GM12873 (cell line): ENCODE measurements at regions not wholly inside any gene's neighbourhood (a gene's known extent, or its start where the extent isn't known, plus 50 kb on each side); places are given as distances from the start of the nearest gene placed in this dataset.

ENCODE experiments used
- TF ChIP-seq, protein P1 (sequence below): IDR thresholded peaks from 2 replicates; pipeline ENCODE4 v1.5.1; 2012; ENCODE audit warnings: low read depth, mild to moderate bottlenecking, moderate library complexity, low read length, control low read depth; ENCODE audit not compliant: insufficient read depth; ENCODE audit errors: missing control alignments

DNA sequence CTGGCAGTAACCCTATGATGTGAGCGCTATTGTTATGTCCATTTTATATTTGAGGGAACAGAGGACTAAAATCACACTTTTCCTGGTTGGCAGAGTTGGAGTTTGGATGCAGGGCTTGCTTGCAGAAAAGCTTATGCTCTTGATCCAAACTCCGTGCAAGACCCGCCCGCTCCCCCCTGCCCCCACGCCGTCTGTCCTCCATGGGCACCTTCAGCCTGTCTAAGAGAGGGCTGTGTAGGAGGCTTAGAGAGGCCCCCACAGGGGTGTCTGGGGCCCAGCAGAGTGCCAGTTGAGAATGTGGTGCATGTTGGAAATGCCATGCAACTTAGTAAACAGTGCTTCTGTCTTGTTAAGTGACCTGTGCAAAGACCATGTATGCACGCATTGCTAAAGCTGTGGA, 170.5 kb upstream of the NPY start:
- TF ChIP-seq, protein P1, sequence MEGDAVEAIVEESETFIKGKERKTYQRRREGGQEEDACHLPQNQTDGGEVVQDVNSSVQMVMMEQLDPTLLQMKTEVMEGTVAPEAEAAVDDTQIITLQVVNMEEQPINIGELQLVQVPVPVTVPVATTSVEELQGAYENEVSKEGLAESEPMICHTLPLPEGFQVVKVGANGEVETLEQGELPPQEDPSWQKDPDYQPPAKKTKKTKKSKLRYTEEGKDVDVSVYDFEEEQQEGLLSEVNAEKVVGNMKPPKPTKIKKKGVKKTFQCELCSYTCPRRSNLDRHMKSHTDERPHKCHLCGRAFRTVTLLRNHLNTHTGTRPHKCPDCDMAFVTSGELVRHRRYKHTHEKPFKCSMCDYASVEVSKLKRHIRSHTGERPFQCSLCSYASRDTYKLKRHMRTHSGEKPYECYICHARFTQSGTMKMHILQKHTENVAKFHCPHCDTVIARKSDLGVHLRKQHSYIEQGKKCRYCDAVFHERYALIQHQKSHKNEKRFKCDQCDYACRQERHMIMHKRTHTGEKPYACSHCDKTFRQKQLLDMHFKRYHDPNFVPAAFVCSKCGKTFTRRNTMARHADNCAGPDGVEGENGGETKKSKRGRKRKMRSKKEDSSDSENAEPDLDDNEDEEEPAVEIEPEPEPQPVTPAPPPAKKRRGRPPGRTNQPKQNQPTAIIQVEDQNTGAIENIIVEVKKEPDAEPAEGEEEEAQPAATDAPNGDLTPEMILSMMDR: no peak

DNA sequence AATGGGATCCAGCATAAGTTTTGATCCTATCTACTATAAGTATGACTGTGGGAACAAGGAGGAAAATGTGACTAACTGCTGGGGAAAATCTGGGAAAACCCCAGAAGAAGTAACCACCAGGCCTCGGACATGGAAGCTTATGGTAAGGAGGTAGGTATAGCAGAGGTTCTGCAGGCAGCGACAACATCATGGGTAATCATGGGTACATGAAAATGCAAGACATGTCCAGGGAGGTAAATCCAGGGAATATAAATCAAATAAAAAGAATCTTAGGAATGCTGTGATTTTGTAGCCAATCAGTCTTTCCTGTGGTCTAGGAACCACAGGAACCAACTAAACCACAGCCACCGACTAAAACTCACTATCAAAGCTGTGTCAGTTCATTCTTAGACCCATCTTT, 168.3 kb upstream of the NPY start:
- TF ChIP-seq, protein P1: no peak

DNA sequence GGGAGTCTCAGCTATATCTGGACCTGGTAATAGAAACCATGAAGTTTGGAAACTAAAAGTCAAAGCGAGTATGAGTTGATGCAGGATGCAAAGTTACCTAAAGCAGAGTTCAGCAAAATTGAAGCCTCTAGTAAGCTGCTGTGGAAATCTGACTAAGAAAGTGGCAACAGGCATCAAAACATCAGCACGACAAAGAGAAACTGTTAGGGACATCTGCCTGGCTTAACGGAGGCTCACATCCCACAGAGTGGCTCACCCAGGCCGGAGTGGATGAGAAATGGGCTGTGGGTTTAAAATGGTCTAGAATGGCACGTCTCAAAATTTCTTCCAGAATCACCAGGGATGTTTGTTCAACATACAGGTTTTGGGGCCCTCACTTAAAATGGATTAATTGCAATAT, 164.1 kb upstream of the NPY start:
- TF ChIP-seq, protein P1: no peak

DNA sequence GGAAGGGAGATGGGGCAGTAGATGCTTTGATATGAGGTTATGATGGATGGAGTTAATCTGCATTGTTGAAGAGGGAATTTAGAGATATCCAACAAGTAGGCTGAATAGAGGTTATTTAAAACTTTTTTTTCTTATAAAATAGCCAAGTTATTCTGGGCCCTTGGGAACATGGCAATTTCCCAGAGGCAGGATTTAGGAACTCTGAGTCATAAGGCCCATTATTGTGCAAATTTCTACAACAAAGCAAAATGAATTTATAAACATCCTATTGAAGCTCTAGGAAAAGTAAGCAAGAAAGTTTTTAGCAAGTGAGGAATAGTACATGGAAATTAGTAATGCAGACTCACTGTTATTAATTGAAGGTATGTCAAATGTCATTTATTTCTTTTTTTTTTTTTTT, 160.9 kb upstream of the NPY start:
- TF ChIP-seq, protein P1: no peak

DNA sequence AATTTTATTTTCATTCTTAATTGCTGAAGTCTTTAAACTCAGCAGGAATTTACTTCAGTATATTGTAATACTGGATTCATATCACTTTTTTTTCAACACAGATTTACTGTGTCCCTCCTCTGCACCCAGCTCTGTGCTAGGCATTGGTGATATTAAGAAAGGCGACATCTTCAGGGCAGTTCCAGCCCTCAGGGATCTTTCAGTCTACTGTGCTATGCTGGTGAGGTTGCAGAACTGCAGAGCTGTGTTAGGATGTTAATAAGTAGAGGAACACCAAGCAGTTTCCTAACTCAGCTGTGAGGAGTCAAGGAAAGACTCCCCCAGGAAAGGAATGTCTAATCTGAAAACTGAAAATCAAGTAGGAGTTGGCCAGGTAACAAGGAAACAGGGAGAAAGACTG, 158.2 kb upstream of the NPY start:
- TF ChIP-seq, protein P1: no peak

DNA sequence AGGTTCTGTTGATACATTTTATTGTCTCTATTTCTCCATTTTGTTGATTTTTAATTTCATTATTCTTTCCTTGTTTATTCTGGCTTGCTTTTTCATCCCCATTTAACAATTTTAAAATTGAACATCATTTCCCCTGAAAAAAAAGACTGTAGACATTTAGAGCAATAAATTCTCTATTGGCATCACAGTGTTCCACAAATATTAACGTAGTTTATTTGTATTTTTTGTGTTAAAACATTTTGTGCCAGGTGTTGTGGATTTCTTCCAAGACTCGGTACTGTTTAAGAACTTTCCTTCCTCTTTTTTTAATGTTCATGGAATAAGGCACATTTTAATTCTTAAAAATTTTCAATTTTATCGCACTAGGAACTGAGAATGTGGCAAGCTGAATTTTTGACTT, 156.1 kb upstream of the NPY start:
- TF ChIP-seq, protein P1: no peak

DNA sequence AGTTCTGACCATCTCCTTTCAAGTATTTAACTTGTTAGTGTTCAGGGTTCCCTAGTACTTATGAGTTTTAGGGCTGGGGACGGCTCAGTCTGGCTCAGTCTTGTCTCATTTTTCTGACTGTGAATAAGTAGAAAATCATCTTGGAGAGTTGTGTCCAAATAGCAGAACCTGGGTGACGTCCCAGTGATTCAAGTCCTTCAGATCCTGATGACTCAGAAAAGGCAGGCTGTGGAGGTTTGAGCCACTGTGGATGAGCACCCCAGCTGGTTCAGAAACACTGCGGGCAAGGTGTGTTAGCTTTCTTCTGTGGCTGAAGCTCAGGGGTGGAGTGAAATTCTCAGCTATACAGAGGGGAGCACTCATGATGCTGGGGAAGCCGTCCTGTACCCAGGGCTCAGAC, 154.4 kb upstream of the NPY start:
- TF ChIP-seq, protein P1: no peak
